Brain microvascular endothelial cell (primary cell): ENCODE measurements at regions not wholly inside any gene's neighbourhood (a gene's known extent, or its start where the extent isn't known, plus 50 kb on each side); places are given as distances from the start of the nearest gene placed in this dataset.

Experiments used
- DNase-seq: peaks from one replicate; pipeline ENCODE4 v3.0.0-alpha.2; 2020
- H3K27ac ChIP-seq: fragments of 250-450 bp; sonication (Bioruptor Pico); 2 replicates; pipeline ENCODE4 v1.5.1; 2020; ENCODE audit warnings: mild to moderate bottlenecking, moderate library complexity
- H3K27me3 ChIP-seq: fragments of 250-450 bp; sonication (Bioruptor Pico); replicated peaks from 2 replicates; pipeline ENCODE4 v1.5.1; 2020; ENCODE audit warnings: mild to moderate bottlenecking
- H3K36me3 ChIP-seq: fragments of 250-450 bp; sonication (Bioruptor Pico); replicated peaks from 2 replicates; pipeline ENCODE4 v1.5.1; 2020; ENCODE audit warnings: mild to moderate bottlenecking
- H3K4me3 ChIP-seq: 2 replicates; pipeline ENCODE4 v1.5.1; 2011; ENCODE audit warnings: low read depth, mild to moderate bottlenecking, control low read depth, low read length, moderate library complexity
- in situ Hi-C: cut with HindIII; loops from 2 replicates; pipeline ENCODE4 v1.10.0; 2017; ENCODE audit warnings: low sequenced_read_pairs, low pct_ligation_motif_present
- TF ChIP-seq, protein P1 (sequence below): IDR thresholded peaks from 2 replicates; pipeline ENCODE4 v1.5.1; 2011; ENCODE audit warnings: low read depth, mild to moderate bottlenecking, moderate library complexity, low read length, control low read depth, inconsistent platforms; ENCODE audit errors: missing control alignments

DNA sequence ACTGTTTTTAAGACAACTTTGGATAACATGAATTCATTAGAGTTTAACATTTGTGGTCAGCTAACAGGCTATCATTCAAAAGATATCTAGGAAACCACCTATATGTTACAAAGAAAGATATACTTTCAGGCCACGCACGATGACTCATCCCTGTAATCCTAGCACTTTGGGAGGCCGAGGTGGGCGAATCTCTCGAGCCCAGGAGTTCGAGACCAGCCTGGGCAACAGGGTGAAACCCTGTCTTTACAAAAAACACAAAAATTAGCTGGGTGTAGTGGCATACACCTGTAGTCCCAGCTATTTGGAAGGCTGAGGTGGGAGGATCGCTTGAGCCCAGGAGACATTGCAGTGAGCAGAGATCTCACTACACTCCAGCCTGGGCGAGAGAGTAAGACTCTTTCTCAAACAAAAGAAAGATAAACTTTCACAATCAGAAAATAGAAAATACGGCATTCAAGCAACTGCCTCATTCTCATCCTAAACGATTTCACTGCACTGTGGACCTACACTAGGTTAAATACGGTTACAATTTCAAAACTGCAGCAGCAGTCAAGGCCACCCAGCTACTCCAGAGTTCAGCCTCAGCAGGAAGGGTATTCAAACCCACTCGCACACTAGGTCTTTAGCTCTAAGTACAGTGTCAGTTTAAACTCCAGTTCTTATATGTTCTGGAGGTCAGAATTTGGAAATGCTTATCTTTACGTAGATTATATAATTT, 250.0 kb upstream of the SLC39A10 start:
- Histone ChIP-seq H3K27ac (no peak overlapping the region), H3K27me3 (no peaks in the 10 kb centered on the region), H3K36me3 (no peaks in the 10 kb centered on the region), H3K4me3 (no peak overlapping the region)
- DNase-seq: peak; percentile 16
- in situ Hi-C loops: no loop called here
- TF ChIP-seq, protein P1, sequence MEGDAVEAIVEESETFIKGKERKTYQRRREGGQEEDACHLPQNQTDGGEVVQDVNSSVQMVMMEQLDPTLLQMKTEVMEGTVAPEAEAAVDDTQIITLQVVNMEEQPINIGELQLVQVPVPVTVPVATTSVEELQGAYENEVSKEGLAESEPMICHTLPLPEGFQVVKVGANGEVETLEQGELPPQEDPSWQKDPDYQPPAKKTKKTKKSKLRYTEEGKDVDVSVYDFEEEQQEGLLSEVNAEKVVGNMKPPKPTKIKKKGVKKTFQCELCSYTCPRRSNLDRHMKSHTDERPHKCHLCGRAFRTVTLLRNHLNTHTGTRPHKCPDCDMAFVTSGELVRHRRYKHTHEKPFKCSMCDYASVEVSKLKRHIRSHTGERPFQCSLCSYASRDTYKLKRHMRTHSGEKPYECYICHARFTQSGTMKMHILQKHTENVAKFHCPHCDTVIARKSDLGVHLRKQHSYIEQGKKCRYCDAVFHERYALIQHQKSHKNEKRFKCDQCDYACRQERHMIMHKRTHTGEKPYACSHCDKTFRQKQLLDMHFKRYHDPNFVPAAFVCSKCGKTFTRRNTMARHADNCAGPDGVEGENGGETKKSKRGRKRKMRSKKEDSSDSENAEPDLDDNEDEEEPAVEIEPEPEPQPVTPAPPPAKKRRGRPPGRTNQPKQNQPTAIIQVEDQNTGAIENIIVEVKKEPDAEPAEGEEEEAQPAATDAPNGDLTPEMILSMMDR: no peak

DNA sequence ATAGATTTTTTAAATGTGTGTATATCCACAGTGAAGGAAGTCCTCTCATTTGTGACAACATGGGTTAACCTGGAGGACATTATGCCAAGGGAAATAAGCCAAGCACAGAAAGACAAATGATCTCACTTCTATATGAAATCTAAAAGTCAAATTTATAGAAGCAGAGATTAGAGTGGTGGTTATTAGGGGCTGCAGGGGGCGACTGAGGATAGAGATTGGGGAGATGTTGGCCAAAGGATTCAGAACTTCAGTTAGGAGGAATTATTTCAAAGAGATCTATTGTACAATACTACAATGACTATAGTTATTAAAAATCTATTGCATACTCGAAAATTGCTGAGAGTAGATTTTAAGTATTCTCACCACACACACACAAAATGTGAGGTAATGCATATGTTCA, 252.4 kb upstream of the SLC39A10 start:
- Histone ChIP-seq H3K27me3 (no peaks in the 10 kb centered on the region), H3K4me3 (no peak overlapping the region), H3K27ac (no peak overlapping the region), H3K36me3 (no peaks in the 10 kb centered on the region)
- in situ Hi-C loops: no loop called here
- DNase-seq: no peak
- TF ChIP-seq, protein P1: peak; percentile 21

DNA sequence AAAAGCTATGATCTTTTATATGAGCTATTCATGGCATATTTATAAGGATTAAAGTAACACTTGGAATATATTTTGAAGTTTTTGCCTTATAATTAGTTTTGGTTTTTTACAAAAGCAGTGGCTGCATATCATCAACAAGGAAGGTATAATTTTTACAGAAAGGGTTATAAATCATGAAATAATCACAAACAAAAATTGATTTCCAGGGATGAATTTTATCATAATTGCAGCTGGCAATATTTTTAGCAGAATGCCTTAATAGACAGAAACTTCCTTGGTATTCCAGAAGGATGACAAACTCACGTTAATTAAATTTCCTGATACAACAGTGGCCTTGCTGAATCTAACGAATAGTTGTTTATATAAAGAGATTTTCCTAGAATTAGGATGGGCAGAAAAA, 260.5 kb upstream of the SLC39A10 start:
- TF ChIP-seq, protein P1: no peak
- no peak overlapping the region for H3K4me3 ChIP-seq
- in situ Hi-C loops: no loop called here
- no peak for DNase-seq
- no peaks in the 10 kb centered on the region for H3K36me3 ChIP-seq
- H3K27me3 ChIP-seq: no peaks in the 10 kb centered on the region
- H3K27ac ChIP-seq: no peak overlapping the region

DNA sequence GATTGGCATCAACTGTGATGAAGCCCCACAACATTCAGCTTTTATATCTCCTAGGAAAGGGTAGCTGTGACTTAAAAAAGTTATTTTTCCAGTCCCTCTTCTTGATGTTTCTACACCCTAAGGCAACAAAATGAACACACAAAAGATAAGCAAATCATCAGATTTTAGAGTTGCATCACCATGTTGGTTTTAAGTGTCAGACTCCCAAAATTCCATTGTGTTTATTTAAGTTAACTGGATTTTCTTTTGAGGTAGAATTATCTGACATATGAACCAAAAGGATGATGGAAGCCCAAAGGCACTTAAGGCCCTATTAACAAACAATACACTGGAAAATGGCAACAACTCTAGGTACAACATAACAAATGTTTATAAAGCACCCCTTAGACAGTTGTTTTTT, 261.7 kb upstream of the SLC39A10 start:
- H3K27ac ChIP-seq: no peak overlapping the region
- H3K27me3 ChIP-seq: no peaks in the 10 kb centered on the region
- no peak overlapping the region for H3K4me3 ChIP-seq
- no peaks in the 10 kb centered on the region for H3K36me3 ChIP-seq
- DNase-seq: peak; percentile 33
- in situ Hi-C loops: no loop called here
- TF ChIP-seq, protein P1: no peak

DNA sequence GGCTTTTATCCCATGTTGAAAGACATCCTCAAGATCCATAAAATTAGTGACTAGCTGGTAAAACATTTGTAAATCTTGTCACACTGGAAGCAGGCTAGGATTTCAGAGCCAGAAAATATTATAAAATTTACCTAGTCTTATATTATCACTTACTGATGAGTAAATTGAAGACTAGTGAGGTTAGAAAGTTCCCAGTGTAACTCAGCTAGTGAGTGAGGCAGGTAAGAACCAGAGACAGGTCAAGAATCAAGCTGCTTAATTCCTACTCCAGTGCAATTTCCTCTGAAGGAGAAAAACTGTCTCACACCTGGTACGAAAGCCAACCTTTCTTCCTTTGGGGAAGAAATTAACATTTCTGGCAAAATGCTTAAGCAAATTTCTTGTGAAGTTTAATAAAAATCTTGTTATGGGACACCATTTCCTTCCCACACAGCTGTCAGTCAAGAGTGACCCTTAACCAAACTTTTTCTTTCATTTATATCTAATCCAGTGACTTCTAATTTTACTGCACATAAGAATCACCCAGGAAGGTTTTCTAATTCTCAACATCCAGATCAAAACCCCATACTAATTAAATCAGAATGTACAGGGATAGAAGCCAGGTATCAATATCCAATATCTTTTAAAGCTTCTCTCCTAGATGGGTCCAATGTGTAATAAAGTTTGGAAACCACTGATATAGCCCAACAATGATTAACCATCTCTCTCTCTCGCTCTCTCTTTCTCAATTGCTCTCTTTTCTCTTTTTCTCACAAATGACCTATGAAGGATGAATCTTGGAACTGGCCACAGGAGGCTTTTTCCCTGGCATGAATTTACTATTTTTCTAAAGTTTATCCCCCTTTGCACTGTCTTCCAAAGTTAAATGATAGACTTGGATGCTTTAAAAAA, 264.3 kb upstream of the SLC39A10 start:
- DNase-seq: no peak
- Histone ChIP-seq H3K27ac (no peak overlapping the region), H3K4me3 (no peak overlapping the region), H3K36me3 (no peaks in the 10 kb centered on the region), H3K27me3 (no peaks in the 10 kb centered on the region)
- in situ Hi-C loops: no loop called here
- TF ChIP-seq, protein P1: no peak
